AG09309 (cell line): ENCODE measurements at regions not wholly inside any gene's neighbourhood (a gene's known extent, or its start where the extent isn't known, plus 50 kb on each side); places are given as distances from the start of the nearest gene placed in this dataset.
"Not testable (repeated sequence)": the region's sequence is repeated elsewhere in the genome, so short reads cannot be mapped to it uniquely, and the experiment has no call there.

Experiments used
- DNase-seq: peaks from one replicate; pipeline ENCODE4 v3.0.0-alpha.2; 2010; ENCODE audit warnings: low read depth
- H3K4me3 ChIP-seq: 2 replicates; pipeline ENCODE4 v1.5.1; 2011; ENCODE audit warnings: mild to moderate bottlenecking, low read depth, low read length, moderate library complexity; ENCODE audit not compliant: control insufficient read depth
- CTCF ChIP-seq: IDR thresholded peaks from 2 replicates; pipeline ENCODE4 v1.5.1; 2011; ENCODE audit warnings: mild to moderate bottlenecking, low read depth, low read length, inconsistent platforms; ENCODE audit not compliant: insufficient read depth, control insufficient read depth; ENCODE audit errors: missing control alignments

- no peak overlapping the region for H3K4me3 ChIP-seq
- TF ChIP-seq CTCF: no peak
- no peak for DNase-seq
Observed at GRCh38 chr17:27199948-27200347, 94.0 kb upstream of the WSB1 start.

- no peak for DNase-seq
Observed at GRCh38 chr17:27200476-27200875, 93.4 kb upstream of the WSB1 start.

GRCh38 chr17:27203241-27203640 is 90.7 kb upstream of the WSB1 start:
- TF ChIP-seq CTCF: no peak
- no peak for DNase-seq

More at GRCh38 chr17:27200476-27200875, 93.4 kb upstream of the WSB1 start:
- H3K4me3 ChIP-seq: no peak overlapping the region
- TF ChIP-seq CTCF: no peak

GRCh38 chr17:27206447-27206846 is 87.5 kb upstream of the WSB1 start:
- TF ChIP-seq CTCF: peak; percentile 15
- no peak overlapping the region for H3K4me3 ChIP-seq
- no peak for DNase-seq

More at GRCh38 chr17:27203241-27203640, 90.7 kb upstream of the WSB1 start:
- no peak overlapping the region for H3K4me3 ChIP-seq

- DNase-seq: peak; percentile 25
- no peak for TF ChIP-seq CTCF
- no peak overlapping the region for H3K4me3 ChIP-seq
Observed at GRCh38 chr17:27207073-27207513, 86.8 kb upstream of the WSB1 start.

GRCh38 chr17:27208370-27208769 is 85.5 kb upstream of the WSB1 start:
- DNase-seq, H3K4me3 ChIP-seq: not testable (repeated sequence)

- TF ChIP-seq CTCF: no peak
- no peak overlapping the region for H3K4me3 ChIP-seq
- no peak for DNase-seq
Observed at GRCh38 chr17:27209316-27209715, 84.6 kb upstream of the WSB1 start.

- not testable (repeated sequence) for H3K4me3 ChIP-seq, DNase-seq
Observed at GRCh38 chr17:27210809-27211208, 83.1 kb upstream of the WSB1 start.
